Neural progenitor cell (in vitro differentiated cells): ENCODE measurements at regions not wholly inside any gene's neighbourhood (a gene's known extent, or its start where the extent isn't known, plus 50 kb on each side); places are given as distances from the start of the nearest gene placed in this dataset.

Experiments used
- DNase-seq: peaks from one replicate; pipeline ENCODE4 v3.0.0-alpha.2; 2016; ENCODE audit warnings: low spot score
- H2AFZ ChIP-seq: fragments of 200-600 bp; sonication (generic); replicated peaks from 2 replicates; pipeline ENCODE4 v1.6.1; 2016; ENCODE audit warnings: antibody characterized with exemption
- H3F3A ChIP-seq: fragments of 200-600 bp; sonication (generic); 2 replicates; pipeline ENCODE4 v1.6.1; 2016; ENCODE audit warnings: antibody characterized with exemption, low read depth
- H3K27ac ChIP-seq: fragments of 200-600 bp; sonication (generic); 2 replicates; pipeline ENCODE4 v1.5.1; 2016; ENCODE audit warnings: mild to moderate bottlenecking
- H3K27me3 ChIP-seq: fragments of 200-600 bp; sonication (generic); 2 replicates; pipeline ENCODE4 v1.6.1; 2016; ENCODE audit warnings: mild to moderate bottlenecking, moderate library complexity
- H3K36me3 ChIP-seq: fragments of 200-600 bp; sonication (generic); 2 replicates; pipeline ENCODE4 v1.5.1; 2016
- H3K4me1 ChIP-seq: fragments of 200-600 bp; sonication (generic); 2 replicates; pipeline ENCODE4 v1.6.1; 2016; ENCODE audit warnings: mixed run types
- H3K4me2 ChIP-seq: fragments of 200-600 bp; sonication (generic); 2 replicates; pipeline ENCODE4 v1.6.1; 2016
- H3K4me3 ChIP-seq: fragments of 200-600 bp; sonication (generic); 2 replicates; pipeline ENCODE4 v1.5.1; 2016
- H3K79me2 ChIP-seq: fragments of 200-600 bp; sonication (generic); 2 replicates; pipeline ENCODE4 v1.6.1; 2016; ENCODE audit warnings: low read depth
- H3K9ac ChIP-seq: fragments of 200-600 bp; sonication (generic); 2 replicates; pipeline ENCODE4 v1.6.1; 2016
- H3K9me3 ChIP-seq: fragments of 200-600 bp; sonication (generic); 2 replicates; pipeline ENCODE4 v1.5.1; 2016; ENCODE audit warnings: low read depth
- H4K20me1 ChIP-seq: fragments of 200-600 bp; sonication (generic); 2 replicates; pipeline ENCODE4 v1.6.1; 2016; ENCODE audit warnings: low read depth
- H3K27ac Mint-ChIP-seq: 3 replicates; pipeline ENCODE4 v1.8.0; 2021; ENCODE audit warnings: mixed read lengths
- H3K27me3 Mint-ChIP-seq: 2 replicates; pipeline ENCODE4 v1.8.0; 2022; ENCODE audit warnings: low read depth, mild to moderate bottlenecking, inconsistent platforms, moderate library complexity, mixed read lengths; ENCODE audit not compliant: insufficient read depth
- H3K36me3 Mint-ChIP-seq: 3 replicates; pipeline ENCODE4 v1.8.0; 2021; ENCODE audit warnings: mixed read lengths
- H3K4me1 Mint-ChIP-seq: 3 replicates; pipeline ENCODE4 v1.8.0; 2021; ENCODE audit warnings: mixed read lengths
- H3K4me3 Mint-ChIP-seq: 3 replicates; pipeline ENCODE4 v1.8.0; 2021; ENCODE audit warnings: mild to moderate bottlenecking, moderate library complexity, mixed read lengths
- H3K9me3 Mint-ChIP-seq: 3 replicates; pipeline ENCODE4 v1.8.0; 2020; ENCODE audit warnings: mixed read lengths
- CTCF ChIP-seq: fragments of 200-600 bp; sonication (generic); IDR thresholded peaks from 2 replicates; pipeline ENCODE4 v1.5.1; 2017; ENCODE audit warnings: antibody characterized with exemption, mild to moderate bottlenecking
- EZH2 ChIP-seq: fragments of 200-600 bp; sonication (generic); IDR thresholded peaks from 2 replicates; pipeline ENCODE4 v1.6.1; 2017; ENCODE audit warnings: antibody characterized with exemption, mild to moderate bottlenecking, moderate library complexity
- EZH2phosphoT487 ChIP-seq: fragments of 200-600 bp; sonication (generic); IDR thresholded peaks from 2 replicates; pipeline ENCODE4 v1.6.1; 2017; ENCODE audit warnings: antibody characterized with exemption

- Histone ChIP-seq H4K20me1 (no peaks in the 10 kb centered on the region), H3K9ac (no peak overlapping the region), H3K4me2 (no peak overlapping the region), H2AFZ (no peak overlapping the region), H3K79me2 (no peaks in the 10 kb centered on the region), H3K4me1 (peaks cover 5% of the 10 kb centered on the region), H3K27ac (no peak overlapping the region), H3K4me3 (no peak overlapping the region), H3K27me3 (no peaks in the 10 kb centered on the region), H3K9me3 (no peaks in the 10 kb centered on the region), H3F3A (no peaks in the 10 kb centered on the region), H3K36me3 (no peaks in the 10 kb centered on the region)
- Mint-ChIP-seq H3K4me3 (no peak overlapping the region), H3K27ac (no peak overlapping the region), H3K27me3 (peaks cover 6% of the 10 kb centered on the region), H3K9me3 (peaks cover 4% of the 10 kb centered on the region), H3K36me3 (peaks cover 2% of the 10 kb centered on the region), H3K4me1 (no peaks in the 10 kb centered on the region)
- TF ChIP-seq CTCF (no peak), EZH2 (no peak), EZH2phosphoT487 (no peak)
- no peak for DNase-seq
Measured at GRCh38 chr2:220786216-220786615, 785.9 kb downstream of the EPHA4 start.

- no peaks in the 10 kb centered on the region for H3K36me3 ChIP-seq
- H3K27ac ChIP-seq, result no peak overlapping the region
- peaks cover 6% of the 10 kb centered on the region for H3K27me3 Mint-ChIP-seq
- H3K9me3 Mint-ChIP-seq, result peaks cover 4% of the 10 kb centered on the region
- no peak overlapping the region for H3K9ac ChIP-seq
- no peaks in the 10 kb centered on the region for H3K9me3 ChIP-seq
- no peak overlapping the region for H3K27ac Mint-ChIP-seq
- H3K79me2 ChIP-seq, result no peaks in the 10 kb centered on the region
- no peaks in the 10 kb centered on the region for H3K27me3 ChIP-seq
- no peak for DNase-seq
- H3F3A ChIP-seq, result no peaks in the 10 kb centered on the region
- no peaks in the 10 kb centered on the region for H3K4me1 ChIP-seq
- TF ChIP-seq CTCF, result no peak
- TF ChIP-seq EZH2phosphoT487, result no peak
- peaks cover 2% of the 10 kb centered on the region for H3K36me3 Mint-ChIP-seq
- no peak overlapping the region for H3K4me3 ChIP-seq
- no peak overlapping the region for H3K4me2 ChIP-seq
- H2AFZ ChIP-seq, result no peak overlapping the region
- no peak overlapping the region for H3K4me3 Mint-ChIP-seq
- no peaks in the 10 kb centered on the region for H3K4me1 Mint-ChIP-seq
- no peaks in the 10 kb centered on the region for H4K20me1 ChIP-seq
Measured at GRCh38 chr2:220787251-220787650, 784.9 kb downstream of the EPHA4 start.

- no peaks in the 10 kb centered on the region for H3K27me3 ChIP-seq
- no peaks in the 10 kb centered on the region for H3K79me2 ChIP-seq
- H2AFZ ChIP-seq, result no peak overlapping the region
- H3K36me3 ChIP-seq, result no peaks in the 10 kb centered on the region
- Mint-ChIP-seq H3K4me3 (no peak overlapping the region), H3K4me1 (no peaks in the 10 kb centered on the region), H3K9me3 (peaks cover 4% of the 10 kb centered on the region), H3K36me3 (no peaks in the 10 kb centered on the region), H3K27me3 (peaks cover 4% of the 10 kb centered on the region), H3K27ac (no peak overlapping the region)
- H3K9me3 ChIP-seq, result no peaks in the 10 kb centered on the region
- H3F3A ChIP-seq, result no peaks in the 10 kb centered on the region
- no peak overlapping the region for H3K4me2 ChIP-seq
- no peak overlapping the region for H3K9ac ChIP-seq
- DNase-seq, result no peak
- H3K4me1 ChIP-seq, result no peaks in the 10 kb centered on the region
- TF ChIP-seq EZH2 (no peak), CTCF (no peak), EZH2phosphoT487 (no peak)
- no peak overlapping the region for H3K4me3 ChIP-seq
- no peak overlapping the region for H3K27ac ChIP-seq
- no peaks in the 10 kb centered on the region for H4K20me1 ChIP-seq
Measured at GRCh38 chr2:220789961-220790360, 782.1 kb downstream of the EPHA4 start.

GRCh38 chr2:220795705-220796104 is 776.4 kb downstream of the EPHA4 start:
- Mint-ChIP-seq H3K4me3 (no peak overlapping the region), H3K27me3 (peaks cover 3% of the 10 kb centered on the region), H3K27ac (no peak overlapping the region), H3K36me3 (no peaks in the 10 kb centered on the region), H3K4me1 (no peaks in the 10 kb centered on the region), H3K9me3 (peaks cover 2% of the 10 kb centered on the region)
- no peak overlapping the region for H2AFZ ChIP-seq
- H3K4me1 ChIP-seq, result no peaks in the 10 kb centered on the region
- H3F3A ChIP-seq, result no peaks in the 10 kb centered on the region
- H3K36me3 ChIP-seq, result no peaks in the 10 kb centered on the region
- no peaks in the 10 kb centered on the region for H3K9me3 ChIP-seq
- no peak overlapping the region for H3K9ac ChIP-seq
- no peak overlapping the region for H3K4me2 ChIP-seq
- H3K27me3 ChIP-seq, result no peaks in the 10 kb centered on the region
- H3K27ac ChIP-seq, result no peak overlapping the region
- no peak overlapping the region for H3K4me3 ChIP-seq
- H3K79me2 ChIP-seq, result no peaks in the 10 kb centered on the region
- no peaks in the 10 kb centered on the region for H4K20me1 ChIP-seq
- DNase-seq, result no peak
- no peak for TF ChIP-seq EZH2phosphoT487
- TF ChIP-seq CTCF, result no peak
- TF ChIP-seq EZH2, result no peak
